Fibroblast of skin of left biceps (primary cell): ENCODE measurements at regions not wholly inside any gene's neighbourhood (a gene's known extent, or its start where the extent isn't known, plus 50 kb on each side); places are given as distances from the start of the nearest gene placed in this dataset.
"Not testable (repeated sequence)": the region's sequence is repeated elsewhere in the genome, so short reads cannot be mapped to it uniquely, and the experiment has no call there.

Experiments used
- DNase-seq, 2 experiments: peaks; one replicate each; pipeline ENCODE4 v3.0.0-alpha.2; 2013; ENCODE audit warnings: low read depth in 2 of 2

GRCh38 chr20:22734946-22735647, 150.7 kb upstream of the FOXA2 start:
- not testable (repeated sequence) for DNase-seq

- no peak for DNase-seq
Observed at GRCh38 chr20:22740829-22741228, 156.5 kb upstream of the FOXA2 start.

GRCh38 chr20:22744341-22745193, 160.2 kb upstream of the FOXA2 start:
- no peak for DNase-seq

- no peak for DNase-seq
Observed at GRCh38 chr20:22745194-22745500, 160.8 kb upstream of the FOXA2 start.

- no peak for DNase-seq
Observed at GRCh38 chr20:22746957-22747356, 162.6 kb upstream of the FOXA2 start.

GRCh38 chr20:22752324-22752723, 168.0 kb upstream of the FOXA2 start:
- no peak for DNase-seq

- DNase-seq = no peak
Observed at GRCh38 chr20:22757424-22758183, 173.2 kb upstream of the FOXA2 start.

GRCh38 chr20:22758815-22759214, 174.4 kb upstream of the FOXA2 start:
- no peak for DNase-seq

GRCh38 chr20:22762576-22763256, 178.3 kb upstream of the FOXA2 start:
- DNase-seq = no peak

GRCh38 chr20:22763257-22763906, 179.0 kb upstream of the FOXA2 start:
- peak in 1 of 2 experiments; percentile 2 for DNase-seq

GRCh38 chr20:22768266-22769178, 184.2 kb upstream of the FOXA2 start:
- DNase-seq = no peak

GRCh38 chr20:22770241-22770800, 185.9 kb upstream of the FOXA2 start:
- no peak for DNase-seq

GRCh38 chr20:22771706-22772105, 187.3 kb upstream of the FOXA2 start:
- DNase-seq = no peak

- DNase-seq = no peak
Observed at GRCh38 chr20:22773344-22773743, 189.0 kb upstream of the FOXA2 start.

- no peak for DNase-seq
Observed at GRCh38 chr20:22775256-22775655, 190.9 kb upstream of the FOXA2 start.

GRCh38 chr20:22775671-22776139, 191.3 kb upstream of the FOXA2 start:
- DNase-seq = no peak

GRCh38 chr20:22776369-22776768, 192.0 kb upstream of the FOXA2 start:
- DNase-seq = no peak

- DNase-seq = no peak
Observed at GRCh38 chr20:22779878-22780277, 195.5 kb upstream of the FOXA2 start.

- DNase-seq = no peak
Observed at GRCh38 chr20:22781869-22782268, 197.5 kb upstream of the FOXA2 start.

GRCh38 chr20:22789676-22790075, 205.3 kb upstream of the FOXA2 start:
- no peak for DNase-seq
